Body of pancreas (tissue), 4 donors: ENCODE measurements at regions not wholly inside any gene's neighbourhood (a gene's known extent, or its start where the extent isn't known, plus 50 kb on each side); places are given as distances from the start of the nearest gene placed in this dataset.

Source experiments
- ATAC-seq: fragments of 150-250 bp; one replicate; pipeline ENCODE4 v1.9.1; 2016
- DNase-seq, 4 donors: peaks; one replicate each; pipeline ENCODE4 v3.0.0-alpha.2; 2019
- H3K27ac ChIP-seq, 4 donors: fragments of 200-600 bp; sonication (generic); 1 replicate in 3 of 4; 2 replicates in 1 of 4; pipeline versions ENCODE4 v1.5.1 to v1.6.1; 2016 to 2019; ENCODE audit warnings: mild to moderate bottlenecking in 1 of 4, mixed read lengths in 1 of 4, moderate library complexity in 1 of 4
- H3K27me3 ChIP-seq, 2 donors: fragments of 200-600 bp; sonication (generic); one replicate each; pipeline ENCODE4 v1.6.0; 2016; ENCODE audit warnings: mild to moderate bottlenecking in 1 of 2
- H3K36me3 ChIP-seq, 2 donors: fragments of 200-600 bp; sonication (generic); replicated peaks in 1 of 2; 2 replicates each; pipeline ENCODE4 v1.5.1; 2016; ENCODE audit warnings: low read depth in 2 of 2; ENCODE audit not compliant: insufficient read depth in 1 of 2
- H3K4me1 ChIP-seq: fragments of 200-600 bp; sonication (generic); one replicate; pipeline ENCODE4 v1.6.0; 2016
- H3K4me3 ChIP-seq, 2 donors: fragments of 200-600 bp; sonication (generic); 1 replicate in 1 of 2; 2 replicates in 1 of 2; pipeline ENCODE4 v1.5.1; 2016 to 2019
- H3K9me3 ChIP-seq, 3 donors: fragments of 200-600 bp; sonication (generic); 1 replicate in 2 of 3; 2 replicates in 1 of 3; pipeline ENCODE4 v1.5.1; 2016
- POLR2A ChIP-seq, 3 donors: fragments of 450-650 bp; IDR thresholded peaks; one replicate each; pipeline ENCODE4 v1.6.1; 2016; ENCODE audit warnings: antibody characterized with exemption in 3 of 3, mild to moderate bottlenecking in 2 of 3
- WGBS, 2 donors: methylation state at CpG; one replicate each; pipeline ENCODE4 v1.1.5; 2017; 5-methylcytosine and 5-hydroxymethylcytosine counted together
- intact Hi-C: fragments of 100-400 bp; cut with DNase I; formaldehyde crosslinking; loops from one replicate; pipeline ENCODE4 v1.15.1; 2023
- TF ChIP-seq, protein P1 (sequence below), 7 experiments: fragments of 450-650 bp in 4 of 7; fragments of 200-600 bp in 3 of 7; sonication (generic) in 3 of 7; IDR thresholded peaks; one replicate each; pipeline ENCODE4 v1.5.1; 2016 to 2019; ENCODE audit warnings: antibody characterized with exemption in 7 of 7

GRCh38 chr5:67541875-67542274, 345.3 kb upstream of the CD180 start:
- H3K27ac ChIP-seq = no peak overlapping the region
- H3K4me1 ChIP-seq = peaks cover 4% of the 10 kb centered on the region
- 91 to 95% methylated on average over 1 of the region's 1 CpG for WGBS, 2 donors
- no peak overlapping the region for H3K4me3 ChIP-seq
- H3K27me3 ChIP-seq = no peaks in the 10 kb centered on the region
- DNase-seq (no peak), ATAC-seq (no peak)
- H3K36me3 ChIP-seq = no peaks in the 10 kb centered on the region
- no peaks in the 10 kb centered on the region for H3K9me3 ChIP-seq
- intact Hi-C loops = no loop called here
- TF ChIP-seq, protein P1, sequence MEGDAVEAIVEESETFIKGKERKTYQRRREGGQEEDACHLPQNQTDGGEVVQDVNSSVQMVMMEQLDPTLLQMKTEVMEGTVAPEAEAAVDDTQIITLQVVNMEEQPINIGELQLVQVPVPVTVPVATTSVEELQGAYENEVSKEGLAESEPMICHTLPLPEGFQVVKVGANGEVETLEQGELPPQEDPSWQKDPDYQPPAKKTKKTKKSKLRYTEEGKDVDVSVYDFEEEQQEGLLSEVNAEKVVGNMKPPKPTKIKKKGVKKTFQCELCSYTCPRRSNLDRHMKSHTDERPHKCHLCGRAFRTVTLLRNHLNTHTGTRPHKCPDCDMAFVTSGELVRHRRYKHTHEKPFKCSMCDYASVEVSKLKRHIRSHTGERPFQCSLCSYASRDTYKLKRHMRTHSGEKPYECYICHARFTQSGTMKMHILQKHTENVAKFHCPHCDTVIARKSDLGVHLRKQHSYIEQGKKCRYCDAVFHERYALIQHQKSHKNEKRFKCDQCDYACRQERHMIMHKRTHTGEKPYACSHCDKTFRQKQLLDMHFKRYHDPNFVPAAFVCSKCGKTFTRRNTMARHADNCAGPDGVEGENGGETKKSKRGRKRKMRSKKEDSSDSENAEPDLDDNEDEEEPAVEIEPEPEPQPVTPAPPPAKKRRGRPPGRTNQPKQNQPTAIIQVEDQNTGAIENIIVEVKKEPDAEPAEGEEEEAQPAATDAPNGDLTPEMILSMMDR (IDR thresholded peaks at IDR 0.05) = no peak
- no peak for TF ChIP-seq POLR2A (IDR thresholded peaks at IDR 0.05)

GRCh38 chr5:67538855-67539506, 342.4 kb upstream of the CD180 start:
- Histone ChIP-seq H3K4me1 (peaks cover 5% of the 10 kb centered on the region), H3K36me3 (no peaks in the 10 kb centered on the region), H3K4me3 (no peak overlapping the region), H3K27ac (no peak overlapping the region), H3K27me3 (no peaks in the 10 kb centered on the region), H3K9me3 (no peaks in the 10 kb centered on the region)
- intact Hi-C loops = no loop called here
- DNase-seq (no peak), ATAC-seq (no peak)
- 44 to 56% methylated on average over 2 of the region's 2 CpGs for WGBS, 2 donors
- TF ChIP-seq, protein P1 (IDR thresholded peaks at IDR 0.05) = no peak
- no peak for TF ChIP-seq POLR2A (IDR thresholded peaks at IDR 0.05)

- WGBS, 2 donors = 50 to 84% methylated on average over 5 of the region's 5 CpGs
- intact Hi-C loops = no loop called here
- Histone ChIP-seq H3K4me3 (no peak overlapping the region), H3K27ac (no peak overlapping the region), H3K9me3 (no peaks in the 10 kb centered on the region), H3K27me3 (no peaks in the 10 kb centered on the region), H3K4me1 (peaks cover 5% of the 10 kb centered on the region), H3K36me3 (no peaks in the 10 kb centered on the region)
- no peak for TF ChIP-seq POLR2A (IDR thresholded peaks at IDR 0.05)
- TF ChIP-seq, protein P1 (IDR thresholded peaks at IDR 0.05) = no peak
- no peak for DNase-seq
- no peak for ATAC-seq
Measured at GRCh38 chr5:67537439-67538148, 341.0 kb upstream of the CD180 start.

GRCh38 chr5:67536866-67537265, 340.3 kb upstream of the CD180 start:
- ATAC-seq (no peak), DNase-seq (no peak)
- Histone ChIP-seq H3K36me3 (no peaks in the 10 kb centered on the region), H3K9me3 (no peaks in the 10 kb centered on the region), H3K27ac (no peak overlapping the region), H3K4me3 (no peak overlapping the region), H3K4me1 (peaks cover 5% of the 10 kb centered on the region), H3K27me3 (no peaks in the 10 kb centered on the region)
- intact Hi-C loops = no loop called here
- TF ChIP-seq POLR2A (IDR thresholded peaks at IDR 0.05) = no peak
- TF ChIP-seq, protein P1 (IDR thresholded peaks at IDR 0.05) = no peak
- 18 to 35% methylated on average over 3 of the region's 3 CpGs for WGBS, 2 donors
